Activated CD8-positive, alpha-beta memory T cell treated with anti-CD3 and anti-CD28 coated beads for 48 hours (primary cell): ENCODE measurements at regions not wholly inside any gene's neighbourhood (a gene's known extent, or its start where the extent isn't known, plus 50 kb on each side); places are given as distances from the start of the nearest gene placed in this dataset.

ENCODE experiments used
- DNase-seq, 3 experiments: peaks; one replicate each; pipeline ENCODE4 v3.0.0-alpha.2; 2020; ENCODE audit warnings: low read depth in 2 of 3, low spot score in 2 of 3

DNA sequence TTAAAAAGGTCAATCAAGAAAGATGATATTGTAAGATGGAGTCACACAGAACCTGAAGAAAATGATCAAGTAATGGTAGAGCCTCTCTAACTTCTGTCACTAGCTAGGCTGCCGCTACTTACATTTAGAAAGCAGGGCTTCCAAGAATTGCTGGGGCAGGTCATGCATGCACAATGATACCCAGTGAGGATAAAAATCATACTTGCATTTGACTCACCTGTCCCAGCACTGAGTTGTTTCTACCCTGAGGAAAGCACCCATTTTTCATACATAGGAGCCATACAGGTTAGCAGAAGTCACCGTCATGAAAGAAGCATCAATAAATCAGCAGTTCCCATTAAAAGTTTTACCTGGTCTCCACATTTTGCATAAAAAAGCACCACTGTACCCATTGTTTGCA, 662.3 kb upstream of the FANCL start:
- no peak for DNase-seq

DNA sequence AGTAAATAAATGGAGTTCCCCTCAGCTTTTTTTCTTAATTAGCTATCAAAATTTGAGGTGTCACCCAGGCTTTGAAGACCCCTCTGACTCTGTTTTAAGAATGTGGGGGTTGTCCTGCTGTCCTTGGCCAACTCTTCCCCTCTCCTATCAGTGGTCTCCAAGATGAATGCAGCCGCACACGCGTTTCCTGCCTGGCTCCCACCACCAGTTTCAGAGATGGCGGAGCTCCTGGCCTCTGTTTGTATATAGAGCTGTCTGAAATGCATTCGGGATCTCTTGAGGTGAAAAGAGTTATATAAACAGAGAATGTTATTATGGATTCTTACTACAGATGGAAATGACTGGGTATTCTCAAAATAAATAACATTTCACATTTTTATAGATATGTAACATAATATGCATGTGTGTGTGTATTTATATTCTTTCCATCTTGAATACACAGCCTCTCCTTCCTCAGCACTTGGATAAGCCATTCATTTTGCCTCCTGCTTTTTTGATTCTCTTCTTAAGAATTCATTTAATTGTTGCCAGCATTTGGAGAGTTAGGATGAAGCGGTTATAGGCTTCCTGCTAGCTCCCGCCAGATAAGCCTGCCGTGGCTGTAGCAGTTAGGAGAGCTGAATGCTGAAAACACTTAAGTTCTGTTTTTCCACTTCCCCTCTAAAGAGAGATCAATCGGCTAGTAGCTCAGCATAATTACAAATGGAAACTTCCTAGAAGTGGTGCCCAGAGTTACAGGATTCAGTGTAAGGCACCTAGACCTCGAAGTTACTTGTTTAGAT, 659.3 kb upstream of the FANCL start:
- DNase-seq: no peak

DNA sequence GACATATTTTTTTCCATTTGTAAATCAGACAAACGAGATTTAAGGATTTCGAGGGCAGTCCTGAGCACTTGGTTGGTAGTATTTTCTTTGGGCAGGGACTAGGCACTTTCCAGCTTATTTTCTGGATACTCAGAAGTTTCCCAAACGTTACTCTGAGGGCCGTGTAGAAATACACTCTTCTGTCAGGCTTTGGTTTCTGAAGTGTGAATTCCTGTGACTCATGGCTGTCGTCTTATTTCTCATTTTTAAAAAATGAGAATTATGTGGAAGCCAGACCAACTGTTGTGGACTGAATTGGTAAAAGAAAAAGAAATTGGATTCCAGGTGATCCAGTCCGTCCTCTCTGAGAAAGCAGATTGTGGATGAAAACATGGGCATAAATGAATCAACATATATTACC, 658.6 kb upstream of the FANCL start:
- DNase-seq: no peak

DNA sequence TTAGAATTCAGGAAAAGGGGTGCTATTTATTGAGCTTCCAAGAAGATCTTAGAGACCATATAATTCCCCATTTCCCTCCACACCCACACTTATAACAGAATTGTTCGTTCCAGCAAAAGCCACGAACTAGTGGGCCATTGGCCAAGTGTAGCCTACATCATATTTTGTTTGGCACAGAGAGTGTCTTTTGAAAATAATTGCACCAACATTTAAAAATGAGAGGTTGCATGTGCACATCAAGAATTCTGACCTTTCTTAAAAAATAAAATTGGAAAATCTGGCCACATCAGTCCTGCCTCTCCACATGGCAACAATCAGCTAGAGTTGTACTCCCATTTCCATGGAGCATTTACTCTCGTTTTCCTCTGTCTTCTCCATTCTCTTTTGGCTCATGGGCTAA, 655.5 kb upstream of the FANCL start:
- no peak for DNase-seq

DNA sequence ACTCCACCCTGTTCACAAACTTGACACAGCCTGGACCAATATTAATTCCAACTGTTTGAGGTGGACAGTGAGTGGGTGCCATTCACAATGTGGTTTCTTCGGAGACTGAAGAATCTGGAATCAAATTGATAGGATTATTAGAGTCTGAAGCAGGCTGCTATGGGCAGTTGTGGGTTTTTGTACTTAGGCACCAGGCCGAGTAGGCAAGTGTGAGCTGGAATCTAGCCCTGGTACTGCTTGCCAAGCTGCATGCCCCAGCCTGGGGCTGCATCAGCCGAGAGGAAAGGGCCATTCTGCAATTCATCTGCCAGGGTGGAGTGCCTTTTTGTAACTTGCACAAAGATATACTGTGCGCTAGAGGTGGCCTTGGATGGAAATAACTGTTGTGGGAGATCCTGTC, 654.7 kb upstream of the FANCL start:
- no peak for DNase-seq

DNA sequence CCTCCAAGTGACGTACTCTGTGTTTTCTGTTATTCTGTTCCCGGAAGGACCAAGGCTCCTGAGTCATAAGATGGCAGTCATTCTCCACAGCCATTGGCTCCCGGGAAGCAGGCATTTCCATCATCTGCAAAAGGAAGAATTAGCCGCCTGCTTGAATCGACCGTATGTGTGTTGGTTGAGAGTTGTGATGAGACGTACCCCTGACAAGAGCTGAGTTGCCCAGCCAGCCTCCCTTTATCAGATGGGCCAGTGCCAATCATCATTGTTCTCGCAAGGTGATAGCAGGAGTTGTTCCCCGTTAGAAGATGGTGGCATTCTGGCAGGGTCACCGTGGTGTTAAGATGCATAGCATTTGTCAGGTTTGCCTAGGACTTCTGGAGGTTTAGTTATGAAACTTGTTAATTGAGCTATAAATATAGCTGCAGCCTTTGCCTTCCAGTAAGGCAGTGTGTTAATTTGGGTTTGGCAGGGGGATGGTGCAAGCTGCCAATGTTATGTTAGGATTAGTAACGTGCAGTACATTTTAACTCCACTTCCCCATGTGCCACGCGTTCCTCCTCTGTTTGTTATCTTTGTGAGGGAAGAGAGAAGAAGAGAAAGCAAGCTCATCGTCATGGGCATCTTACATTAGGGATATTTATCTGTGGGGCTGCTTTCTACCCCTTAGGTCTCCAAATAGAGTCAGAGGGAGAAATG, 652.7 kb upstream of the FANCL start:
- no peak for DNase-seq

DNA sequence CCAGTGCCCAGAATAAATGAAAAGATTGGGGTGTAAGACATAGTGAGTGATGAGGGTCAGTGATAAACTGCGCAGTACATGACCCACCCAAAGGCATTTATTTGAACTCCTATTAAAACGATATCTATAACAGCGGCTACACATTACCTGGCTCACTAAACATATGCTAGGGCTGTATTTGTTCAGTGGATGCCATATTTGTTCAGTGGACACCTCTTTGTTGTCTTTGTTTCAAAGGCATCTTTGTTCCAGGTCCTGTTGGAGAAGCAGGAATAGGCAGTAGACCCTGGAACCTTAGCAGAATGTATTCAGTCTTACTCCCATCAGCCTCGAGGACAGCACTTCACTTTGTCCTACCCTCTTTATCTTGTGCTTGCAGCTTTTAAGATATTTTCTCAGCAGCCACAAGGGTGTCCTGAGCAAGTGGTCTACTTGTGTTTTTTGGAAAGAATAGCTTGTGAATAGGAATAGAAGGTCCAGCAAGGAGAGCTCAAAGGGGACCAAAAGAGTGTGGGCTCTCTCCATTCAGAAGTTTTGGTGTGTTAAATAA, 650.8 kb upstream of the FANCL start:
- DNase-seq: no peak

DNA sequence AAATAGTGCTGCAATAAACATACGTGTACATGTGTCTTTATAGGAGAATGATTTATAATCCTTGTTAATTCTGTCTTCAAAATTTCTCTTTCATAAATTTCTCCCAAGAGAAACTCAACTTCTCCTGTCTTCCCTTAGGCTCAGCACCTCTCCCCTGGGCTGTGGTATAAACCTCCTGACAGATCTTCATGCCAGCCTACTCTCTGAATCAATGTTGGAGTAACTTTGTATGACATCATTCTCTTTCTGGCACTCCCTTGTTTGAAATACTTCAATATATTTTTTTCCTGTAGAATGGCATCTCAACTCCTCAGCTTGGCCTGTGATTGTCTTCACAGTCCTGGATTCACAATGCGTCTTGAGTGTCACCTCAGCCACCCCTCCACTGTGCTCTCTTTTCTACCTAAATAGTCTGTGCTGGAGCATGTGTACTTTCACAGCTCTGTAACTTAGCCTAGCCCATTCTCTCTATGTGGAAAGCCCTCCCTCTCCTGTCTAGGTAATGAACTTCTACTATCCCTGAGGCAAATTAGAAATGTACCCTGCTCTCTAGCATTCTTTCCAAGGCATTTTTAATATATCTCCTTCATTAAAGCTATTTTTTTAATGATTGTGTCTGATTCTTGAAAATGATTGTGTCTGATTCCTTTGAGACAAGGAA, 649.9 kb upstream of the FANCL start:
- DNase-seq: no peak

DNA sequence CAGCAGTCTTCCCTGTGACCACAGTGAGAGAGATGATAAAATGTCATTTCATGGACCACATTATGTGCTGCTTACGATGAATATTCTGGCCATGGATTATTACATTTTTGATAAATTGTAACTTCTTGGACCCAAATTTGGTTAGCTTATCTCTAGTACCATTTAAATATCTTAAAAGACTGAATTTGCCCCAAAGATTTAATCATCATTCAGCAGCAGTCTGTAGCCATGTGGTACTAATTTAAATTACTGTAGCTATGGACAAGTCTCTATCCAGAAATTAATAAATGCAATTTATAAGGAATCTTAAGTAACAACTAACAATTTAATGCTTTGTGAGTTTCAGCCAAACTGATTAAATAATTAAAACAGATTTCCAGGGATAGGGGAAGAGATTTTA, 644.9 kb upstream of the FANCL start:
- DNase-seq: no peak

DNA sequence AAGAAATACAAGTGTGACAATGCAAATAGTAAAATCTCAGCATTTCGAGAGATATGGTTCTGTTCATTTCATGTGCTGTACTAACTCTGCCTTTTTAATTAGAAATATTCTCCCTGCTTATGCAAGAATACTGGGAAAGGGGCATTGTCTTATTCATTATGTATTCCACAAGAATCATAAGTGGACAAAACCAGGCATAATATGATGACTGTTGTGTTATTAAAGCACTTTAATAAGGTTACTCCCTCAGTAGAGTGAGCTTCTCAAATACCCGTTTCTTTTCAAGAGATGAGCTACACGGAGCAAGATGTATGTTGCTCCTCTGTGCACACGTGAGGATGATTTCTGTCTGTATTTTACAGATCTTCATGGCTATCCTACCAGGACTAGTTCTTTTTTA, 638.7 kb upstream of the FANCL start:
- no peak for DNase-seq

DNA sequence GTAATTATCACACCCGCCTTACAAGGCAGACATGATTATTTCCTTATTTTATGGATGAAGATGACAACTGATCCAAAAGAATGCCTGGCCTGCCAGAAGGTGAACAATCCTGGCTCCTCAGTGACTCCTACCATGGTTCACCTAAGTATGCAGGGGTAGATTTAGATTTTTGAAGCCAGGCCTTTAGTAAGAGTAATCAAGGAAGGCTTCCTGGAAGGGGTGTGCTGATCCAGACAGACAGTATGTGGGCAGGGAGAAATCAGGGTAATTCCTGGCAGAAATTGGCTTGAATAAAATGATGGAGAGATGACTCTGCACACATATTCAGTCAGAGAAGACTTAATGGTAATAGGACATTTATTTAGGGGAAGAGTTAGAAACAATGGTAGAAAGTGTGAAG, 637.7 kb upstream of the FANCL start:
- DNase-seq: no peak

DNA sequence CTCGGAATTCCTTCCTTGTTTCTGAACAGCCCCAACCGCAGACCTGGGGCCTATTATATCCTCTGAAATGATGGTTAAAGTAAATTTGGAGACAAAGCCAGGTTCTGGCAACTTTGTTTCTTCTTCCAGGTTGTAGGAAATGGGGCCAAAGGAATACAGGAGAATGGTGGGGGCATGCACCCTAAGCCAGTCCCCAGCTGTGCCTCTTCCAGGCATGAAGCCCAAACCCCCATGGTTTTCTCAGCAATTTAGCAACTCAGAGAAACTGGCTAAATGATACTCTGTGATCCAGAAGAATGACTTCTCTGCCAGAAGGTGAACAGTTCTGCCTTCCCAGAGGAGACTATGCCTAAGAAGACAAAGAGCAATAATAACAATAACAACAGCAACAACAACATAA, 635.0 kb upstream of the FANCL start:
- no peak for DNase-seq

DNA sequence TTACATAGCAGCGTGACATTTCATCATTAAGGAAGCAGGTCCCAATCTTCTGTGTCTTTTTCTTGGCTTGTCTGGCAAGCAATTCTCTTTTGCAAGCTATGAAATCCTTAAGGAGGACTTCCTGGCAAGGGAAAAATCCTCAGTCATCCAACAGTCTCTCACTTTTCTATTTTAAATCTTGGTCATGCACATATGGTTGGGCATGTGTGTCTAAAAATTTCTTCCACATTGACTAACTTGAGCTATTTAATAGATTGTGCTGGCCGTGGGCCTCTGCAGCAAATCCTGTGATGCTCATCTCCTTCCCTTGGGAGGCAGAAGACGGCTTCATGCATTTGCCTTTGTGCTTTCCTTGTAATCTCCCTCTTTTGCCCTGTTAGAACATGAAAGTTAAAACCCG, 634.3 kb upstream of the FANCL start:
- DNase-seq: no peak

DNA sequence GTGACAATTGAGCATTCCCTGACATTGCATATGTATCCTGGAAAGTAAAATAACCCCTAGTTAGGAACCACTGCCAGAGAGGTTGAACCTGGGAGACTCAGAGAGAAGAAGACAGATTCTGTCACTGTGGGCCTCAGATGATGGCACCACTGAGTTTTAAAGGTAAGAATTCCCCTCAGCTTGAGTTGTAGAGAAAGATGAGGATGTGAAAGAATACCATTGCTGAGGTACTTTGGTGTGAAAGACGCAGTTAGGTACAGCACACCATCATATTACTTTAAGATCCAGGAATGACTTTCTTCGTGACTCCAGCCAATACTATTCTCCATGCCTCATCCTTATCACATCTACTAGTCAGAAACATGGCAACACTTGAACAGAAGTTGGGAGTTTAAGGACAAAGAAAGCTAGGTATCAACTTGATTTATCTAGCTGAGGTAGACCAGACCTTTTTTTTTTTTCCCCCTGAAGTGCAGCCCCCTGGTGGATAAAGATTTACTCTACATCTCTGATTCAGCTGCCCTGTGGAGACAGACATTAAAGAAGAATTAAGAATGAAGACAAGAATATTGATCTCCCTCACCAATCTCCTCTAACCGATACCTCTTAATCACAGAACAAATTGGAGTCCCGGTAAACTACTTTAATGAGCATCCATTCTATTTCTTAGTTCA, 630.5 kb upstream of the FANCL start:
- DNase-seq: no peak

DNA sequence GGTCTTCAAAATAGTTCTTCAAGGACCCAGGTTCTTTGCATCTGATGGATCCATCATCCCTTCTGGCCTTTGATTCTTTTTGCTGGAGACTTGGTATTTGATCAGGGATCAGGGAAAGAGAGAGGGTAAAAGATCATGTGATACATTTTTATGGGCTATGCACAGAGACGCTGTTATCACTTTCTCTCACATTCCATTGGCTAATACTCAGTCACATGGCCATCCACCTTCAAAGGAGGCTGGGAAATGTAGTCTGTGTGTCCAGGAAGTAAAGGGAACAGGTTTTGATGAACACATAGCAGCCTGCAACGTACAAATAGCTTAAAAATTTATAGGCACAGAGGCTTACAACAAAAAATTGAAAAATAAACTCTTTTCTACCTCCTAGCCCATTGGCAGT, 629.6 kb upstream of the FANCL start:
- no peak for DNase-seq

DNA sequence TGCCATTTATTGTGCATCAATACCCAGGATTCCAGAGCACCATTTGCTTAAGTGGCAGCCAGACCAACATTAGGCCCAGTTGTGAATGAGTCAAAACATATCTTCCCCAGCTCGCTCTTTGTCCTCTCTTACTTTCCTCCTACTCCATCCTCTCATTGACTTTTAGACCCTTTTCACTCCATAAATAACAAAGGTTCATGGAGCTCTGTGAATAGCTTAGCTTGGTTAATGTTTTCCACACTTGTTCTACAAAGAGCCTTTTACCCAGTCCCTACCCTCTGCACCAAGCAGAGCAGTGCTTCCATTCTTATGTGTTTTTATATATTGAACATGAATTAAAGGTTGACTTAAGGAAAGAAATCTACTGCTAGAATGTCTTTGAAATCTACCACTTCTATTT, 625.8 kb upstream of the FANCL start:
- no peak for DNase-seq

DNA sequence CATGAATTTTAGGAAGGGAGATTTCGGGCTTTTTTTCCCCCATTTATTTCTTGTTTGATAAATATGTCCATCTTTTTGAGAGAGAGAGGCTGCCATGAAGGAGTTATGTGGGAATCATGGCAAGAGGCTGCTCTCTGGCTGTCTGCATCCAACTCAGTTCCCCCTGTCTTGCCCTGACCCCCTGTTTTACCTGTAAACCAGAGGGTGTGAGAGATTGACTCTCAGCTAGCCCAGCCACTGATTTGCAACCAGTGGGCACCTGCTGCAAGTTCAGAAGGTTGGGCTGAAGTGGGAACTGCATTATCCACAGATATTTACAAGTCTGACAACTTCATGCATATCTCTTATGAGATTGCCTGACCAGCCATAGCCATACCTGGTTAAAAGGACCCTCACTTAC, 625.4 kb upstream of the FANCL start:
- no peak for DNase-seq

DNA sequence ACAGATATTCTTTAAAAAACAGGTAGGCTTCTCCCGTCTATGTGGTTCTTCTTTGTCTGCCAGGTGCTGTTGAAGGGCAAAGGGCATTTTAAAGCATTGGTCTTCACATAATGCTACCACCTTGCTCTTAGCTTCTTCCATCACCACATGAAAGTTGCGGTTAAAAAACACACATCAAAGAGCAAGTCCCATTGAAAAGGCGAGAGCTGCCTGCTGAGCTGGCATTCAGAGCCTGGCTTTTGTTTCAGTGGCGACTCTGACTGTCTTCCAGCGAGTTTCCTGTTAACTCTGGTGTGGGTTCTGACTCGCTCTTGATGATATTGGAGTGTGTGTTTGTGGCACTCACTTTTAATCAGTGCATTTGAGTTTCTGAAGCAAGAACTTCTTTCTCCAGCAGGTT, 624.9 kb upstream of the FANCL start:
- DNase-seq: no peak

DNA sequence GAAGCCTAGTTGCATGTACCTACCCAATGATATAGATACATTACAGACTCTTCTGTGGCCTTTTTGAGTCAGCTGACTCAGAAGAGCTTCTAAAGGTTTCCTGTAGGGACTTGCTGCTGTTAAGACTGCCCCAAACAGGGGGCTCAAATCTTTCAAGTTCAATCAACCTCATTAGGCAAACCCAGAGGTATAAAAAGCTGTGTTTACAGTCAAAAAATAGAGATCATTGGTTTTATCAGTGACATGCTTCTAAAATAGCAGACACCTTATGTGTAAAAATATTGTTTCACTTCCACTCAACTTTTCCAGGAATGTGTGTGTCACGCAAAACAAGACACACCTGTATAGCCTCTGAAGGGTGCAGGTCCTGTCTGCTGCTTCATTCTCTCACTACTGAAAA, 624.3 kb upstream of the FANCL start:
- DNase-seq: no peak

DNA sequence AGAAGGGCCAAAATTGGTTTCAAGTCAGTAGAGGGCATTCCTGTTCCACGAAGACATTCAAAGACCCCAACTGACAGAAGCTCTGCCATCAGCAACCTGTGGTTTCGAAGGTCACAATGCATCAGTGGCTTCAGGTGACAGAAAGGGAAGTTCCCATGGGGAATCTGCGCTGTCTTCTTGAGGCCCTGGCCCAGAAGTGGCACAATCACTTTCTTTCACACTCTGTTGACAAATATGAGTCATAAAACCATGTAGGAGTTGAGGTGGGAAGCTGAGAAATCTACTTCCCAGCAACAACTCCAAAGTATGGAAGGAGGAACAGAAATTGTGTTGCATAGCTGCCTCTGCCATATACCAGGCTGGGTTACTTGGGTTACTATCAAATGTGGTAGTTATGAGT, 621.1 kb upstream of the FANCL start:
- no peak for DNase-seq

DNA sequence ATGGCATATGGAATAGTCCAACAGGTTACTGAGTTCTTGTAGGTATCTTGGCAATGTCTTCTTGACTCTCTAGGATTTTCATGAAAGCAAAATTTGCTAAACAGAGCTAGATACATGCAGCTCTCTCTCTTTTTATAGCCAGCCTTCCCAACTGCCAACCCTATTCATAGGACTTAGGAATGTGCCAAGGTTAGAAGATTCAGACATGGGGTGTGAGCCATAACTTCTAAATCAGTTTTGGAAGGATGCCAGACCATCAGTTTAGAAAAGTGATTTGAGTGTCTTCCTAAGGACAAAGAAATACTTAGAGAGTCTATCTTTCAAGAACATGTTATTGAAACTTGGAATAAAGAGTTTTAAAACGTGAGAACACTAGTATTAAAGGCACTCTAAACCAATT, 619.5 kb upstream of the FANCL start:
- no peak for DNase-seq

DNA sequence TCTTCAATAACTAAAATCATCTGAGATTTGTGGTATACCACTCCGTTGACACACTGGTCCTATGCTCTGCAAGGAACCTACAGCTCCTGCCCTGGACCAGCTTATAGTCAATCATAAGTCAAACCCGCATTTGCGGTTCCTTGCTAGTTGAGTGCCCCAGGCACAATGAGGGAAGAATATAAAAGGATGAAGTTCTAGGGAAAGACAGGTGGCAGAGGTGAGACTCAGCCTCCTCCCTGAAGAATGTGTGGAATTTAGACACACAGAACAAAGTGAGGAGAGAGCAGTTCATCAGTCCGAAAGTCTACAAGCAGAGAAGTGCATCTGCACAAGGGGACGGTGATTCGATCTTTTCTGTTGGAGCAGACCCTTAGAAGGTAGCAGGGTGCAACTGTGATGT, 615.0 kb upstream of the FANCL start:
- DNase-seq: no peak
